H1 (cell line): ENCODE measurements at regions not wholly inside any gene's neighbourhood (a gene's known extent, or its start where the extent isn't known, plus 50 kb on each side); places are given as distances from the start of the nearest gene placed in this dataset.

Experiments used
- CTCF ChIA-PET: fragments of 300-600 bp; sonication (Branson Sonifier 250); formaldehyde crosslinking; loops from one replicate; lab custom pipeline; 2021; ENCODE audit not compliant: partially characterized antibody; lab: Charles Lee
- POLR2A ChIA-PET: fragments of 300-600 bp; sonication (Branson Sonifier 250); formaldehyde crosslinking; loops from one replicate; lab custom pipeline; 2021; ENCODE audit warnings: inconsistent platforms; ENCODE audit not compliant: partially characterized antibody; lab: Charles Lee
- DNase-seq, 2 experiments: peaks; one replicate each; pipeline versions ENCODE4 v3.0.0 to v3.0.0-alpha.2; 2010 to 2022; ENCODE audit warnings: low spot score in 2 of 2, low read depth in 1 of 2, mixed read lengths in 1 of 2
- FAIRE-seq: peaks from 2 replicates; lab custom pipeline; 2011; peaks lifted over from hg19 to GRCh38; lab: Jason Lieb, UNC
- H2AFZ ChIP-seq: 2 replicates; pipeline ENCODE4 v1.8.1; 2012; ENCODE audit warnings: low read length, inconsistent platforms
- H2AK5ac ChIP-seq: 2 replicates; pipeline ENCODE4 v1.6.1; 2013; ENCODE audit warnings: low read depth, low read length
- H2BK120ac ChIP-seq: replicated peaks from 2 replicates; pipeline ENCODE3; 2013; ENCODE audit warnings: low read depth, low read length, inconsistent platforms
- H2BK12ac ChIP-seq: 2 replicates; pipeline ENCODE4 v1.6.1; 2013; ENCODE audit warnings: low read depth, low read length
- H2BK15ac ChIP-seq: 2 replicates; pipeline ENCODE4 v1.6.1; 2013; ENCODE audit warnings: low read length
- H2BK20ac ChIP-seq: 2 replicates; pipeline ENCODE4 v1.6.1; 2013; ENCODE audit warnings: low read length
- H2BK5ac ChIP-seq: 2 replicates; pipeline ENCODE4 v1.6.1; 2013; ENCODE audit warnings: low read depth, low read length
- H3K14ac ChIP-seq: 2 replicates; pipeline ENCODE4 v1.6.1; 2013; ENCODE audit warnings: inconsistent platforms; ENCODE audit not compliant: insufficient read length
- H3K18ac ChIP-seq: 2 replicates; pipeline ENCODE4 v1.6.1; 2013; ENCODE audit warnings: low read length; ENCODE audit errors: extremely low read depth
- H3K23ac ChIP-seq: 2 replicates; pipeline ENCODE4 v1.6.1; 2013; ENCODE audit warnings: inconsistent platforms; ENCODE audit not compliant: insufficient read length
- H3K23me2 ChIP-seq: 2 replicates; pipeline ENCODE4 v1.6.1; 2013; ENCODE audit warnings: low read depth, low read length
- H3K27ac ChIP-seq: 2 replicates; pipeline ENCODE4 v1.6.1; 2011; ENCODE audit warnings: low read depth, low read length, inconsistent platforms
- H3K27me3 ChIP-seq, 4 experiments: replicated peaks in 1 of 4; 1 replicate in 1 of 4; 2 replicates in 3 of 4; pipeline versions ENCODE4 v1.6.1 to v1.8.1; 2011 to 2013; ENCODE audit warnings: low read length in 3 of 4, mild to moderate bottlenecking in 3 of 4, inconsistent platforms in 2 of 4, mixed read lengths in 2 of 4, moderate library complexity in 1 of 4; ENCODE audit not compliant: control insufficient read depth in 3 of 4, insufficient read depth in 3 of 4; ENCODE audit errors: extremely low read depth in 1 of 4
- H3K36me3 ChIP-seq, 4 experiments: 2 replicates each; pipeline versions ENCODE4 v1.6.1 to v1.8.1; 2011 to 2013; ENCODE audit warnings: mild to moderate bottlenecking in 4 of 4, low read length in 3 of 4, moderate library complexity in 2 of 4, control low read depth in 1 of 4, inconsistent platforms in 1 of 4; ENCODE audit not compliant: insufficient read depth in 4 of 4, control insufficient read depth in 2 of 4
- H3K4ac ChIP-seq: replicated peaks from 2 replicates; pipeline ENCODE3; 2013; ENCODE audit warnings: low read length, low read depth, mixed read lengths, inconsistent platforms; ENCODE audit not compliant: insufficient read length
- H3K4me1 ChIP-seq, 4 experiments: replicated peaks in 1 of 4; 1 replicate in 1 of 4; 2 replicates in 3 of 4; pipeline versions ENCODE4 v1.6.1 to v1.8.1; 2011 to 2013; ENCODE audit warnings: low read length in 3 of 4, inconsistent platforms in 2 of 4, mixed read lengths in 1 of 4; ENCODE audit not compliant: insufficient read depth in 4 of 4, control insufficient read depth in 3 of 4
- H3K4me2 ChIP-seq, 2 experiments: 2 replicates each; pipeline versions ENCODE4 v1.6.1 to v1.8.1; 2011 to 2013; ENCODE audit warnings: low read depth in 2 of 2, low read length in 2 of 2, control low read depth in 1 of 2, inconsistent platforms in 1 of 2, mild to moderate bottlenecking in 1 of 2; ENCODE audit not compliant: insufficient read depth in 1 of 2
- H3K4me3 ChIP-seq, 4 experiments: fragments of 200-600, 300-600 bp in 1 of 4; sonication (generic), shearing (Covaris generic), sonication (Bioruptor Twin) in 1 of 4; 2 replicates each; pipeline versions ENCODE4 v1.5.1 to v1.8.1; 2011 to 2016; ENCODE audit warnings: low read length in 4 of 4, low read depth in 3 of 4, control low read depth in 2 of 4, inconsistent platforms in 2 of 4, mild to moderate bottlenecking in 2 of 4, mixed read lengths in 1 of 4, moderate library complexity in 1 of 4; ENCODE audit not compliant: insufficient read depth in 2 of 4; ENCODE audit errors: extremely low read depth in 1 of 4
- H3K56ac ChIP-seq: replicated peaks from 2 replicates; pipeline ENCODE3; 2013; ENCODE audit warnings: low read depth, mild to moderate bottlenecking, mixed read lengths, low read length, inconsistent platforms; ENCODE audit not compliant: insufficient read length
- H3K79me1 ChIP-seq: 2 replicates; pipeline ENCODE4 v1.6.1; 2013; ENCODE audit warnings: low read depth, low read length, control low read depth
- H3K79me2 ChIP-seq, 2 experiments: 2 replicates each; pipeline versions ENCODE4 v1.6.1 to v1.8.1; 2012 to 2013; ENCODE audit warnings: low read length in 2 of 2, mild to moderate bottlenecking in 2 of 2, inconsistent platforms in 1 of 2; ENCODE audit not compliant: insufficient read depth in 2 of 2, control insufficient read depth in 1 of 2
- H3K9ac ChIP-seq, 4 experiments: replicated peaks in 1 of 4; 1 replicate in 1 of 4; 2 replicates in 3 of 4; pipeline versions ENCODE4 v1.6.1 to v1.8.1; 2011 to 2013; ENCODE audit warnings: low read depth in 3 of 4, low read length in 3 of 4, control low read depth in 2 of 4, mild to moderate bottlenecking in 2 of 4, moderate library complexity in 2 of 4, inconsistent platforms in 1 of 4; ENCODE audit errors: extremely low read depth in 1 of 4
- H3K9me3 ChIP-seq, 2 experiments: 2 replicates each; pipeline versions ENCODE4 v1.6.1 to v1.8.1; 2012 to 2013; ENCODE audit warnings: mild to moderate bottlenecking in 2 of 2, moderate library complexity in 2 of 2, control low read depth in 1 of 2, inconsistent platforms in 1 of 2, low read depth in 1 of 2, low read length in 1 of 2, mixed read lengths in 1 of 2; ENCODE audit not compliant: insufficient read depth in 2 of 2
- H4K20me1 ChIP-seq, 2 experiments: replicated peaks in 1 of 2; 2 replicates each; pipeline versions ENCODE3 to v1.8.1; 2011 to 2013; ENCODE audit warnings: inconsistent platforms in 2 of 2, low read length in 2 of 2, mild to moderate bottlenecking in 1 of 2; ENCODE audit not compliant: insufficient read depth in 2 of 2, control insufficient read depth in 1 of 2
- H4K5ac ChIP-seq: 2 replicates; pipeline ENCODE4 v1.6.1; 2013; ENCODE audit warnings: low read length, low read depth, mixed read lengths, inconsistent platforms; ENCODE audit not compliant: insufficient read length
- H4K8ac ChIP-seq: 2 replicates; pipeline ENCODE4 v1.8.0; 2013; ENCODE audit warnings: mild to moderate bottlenecking, moderate library complexity, low read length, inconsistent platforms; ENCODE audit not compliant: insufficient read depth; ENCODE audit errors: extremely low read depth
- H4K91ac ChIP-seq: replicated peaks from 2 replicates; pipeline ENCODE3; 2013; ENCODE audit warnings: low read length, mixed read lengths, inconsistent platforms; ENCODE audit not compliant: insufficient read length
- ATF3 ChIP-seq: IDR thresholded peaks from 2 replicates; pipeline ENCODE4 v1.6.1; 2011; ENCODE audit warnings: low read depth, mild to moderate bottlenecking, low read length; ENCODE audit not compliant: insufficient read depth
- BCL11A ChIP-seq, 2 experiments: IDR thresholded peaks; one replicate each; pipeline ENCODE4 v1.6.1; 2011; ENCODE audit warnings: low read depth in 2 of 2, low read length in 2 of 2, mild to moderate bottlenecking in 2 of 2
- CHD2 ChIP-seq: IDR thresholded peaks from 2 replicates; pipeline ENCODE4 v1.6.1; 2012; ENCODE audit warnings: low read length, improper control_type of control experiment
- EP300 ChIP-seq, 2 experiments: IDR thresholded peaks; 1 replicate in 1 of 2; 2 replicates in 1 of 2; pipeline ENCODE4 v1.6.1; 2011 to 2012; ENCODE audit warnings: low read depth in 2 of 2, low read length in 2 of 2, mild to moderate bottlenecking in 2 of 2, borderline replicate concordance in 1 of 2, inconsistent platforms in 1 of 2, moderate library complexity in 1 of 2
- KDM1A ChIP-seq: fragments of 200-600, 300-600 bp; sonication (generic); IDR thresholded peaks from 2 replicates; pipeline ENCODE4 v1.7.1; 2016; ENCODE audit warnings: mild to moderate bottlenecking, low read length, borderline replicate concordance
- NANOG ChIP-seq: IDR thresholded peaks from 2 replicates; pipeline ENCODE4 v1.6.1; 2011; ENCODE audit warnings: low read length, low read depth, mild to moderate bottlenecking, inconsistent platforms; ENCODE audit not compliant: insufficient read depth, poor library complexity, severe bottlenecking
- PHF8 ChIP-seq: fragments of 200-600 bp; sonication (generic); conservative IDR thresholded peaks from 2 replicates; pipeline ENCODE4 v1.7.1; 2012; ENCODE audit warnings: low read depth, mild to moderate bottlenecking, inconsistent platforms, low read length, moderate library complexity
- RAD21 ChIP-seq, 2 experiments: IDR thresholded peaks in 1 of 2; conservative IDR thresholded peaks in 1 of 2; 2 replicates each; pipeline ENCODE4 v1.6.1; 2011; ENCODE audit warnings: low read depth in 2 of 2, low read length in 2 of 2, improper control_type of control experiment in 1 of 2, inconsistent platforms in 1 of 2, mild to moderate bottlenecking in 1 of 2, moderate library complexity in 1 of 2
- RNF2 ChIP-seq: fragments of 200-900, 300-1000 bp; sonication (generic); IDR thresholded peaks from 2 replicates; pipeline ENCODE4 v1.7.1; 2016; ENCODE audit warnings: borderline replicate concordance, low read depth, mild to moderate bottlenecking, antibody characterized with exemption, low read length; ENCODE audit not compliant: poor library complexity, severe bottlenecking; ENCODE audit errors: missing control alignments
- SAP30 ChIP-seq: fragments of 300-600 bp; sonication (generic); IDR thresholded peaks from 2 replicates; pipeline ENCODE4 v1.7.1; 2012; ENCODE audit warnings: low read length, moderate library complexity, mild to moderate bottlenecking, inconsistent platforms; ENCODE audit not compliant: insufficient read depth, insufficient replicate concordance
- SP4 ChIP-seq: IDR thresholded peaks from 2 replicates; pipeline ENCODE4 v1.6.1; 2012; ENCODE audit warnings: low read length, inconsistent platforms
- SRF ChIP-seq: IDR thresholded peaks from 2 replicates; pipeline ENCODE4 v1.6.1; 2011; ENCODE audit warnings: mild to moderate bottlenecking, low read depth, low read length, moderate library complexity
- YY1 ChIP-seq: IDR thresholded peaks from 2 replicates; pipeline ENCODE4 v1.6.1; 2011; ENCODE audit warnings: low read depth, mild to moderate bottlenecking, low read length
- WGBS, 2 experiments: shearing (Covaris generic) in 1 of 2; methylation state at CpG; one replicate each; pipeline versions ENCODE4 v1.1.6 to v1.1.7; 2013 to 2015; ENCODE audit warnings: low lambda C conversion rate in 2 of 2, mixed read lengths in 2 of 2, inconsistent platforms in 1 of 2, low coverage in 1 of 2, missing lambda C conversion rate in 1 of 2; ENCODE audit not compliant: insufficient replicate concordance in 2 of 2, insufficient coverage in 1 of 2, insufficient read length in 1 of 2; ENCODE audit errors: extremely low coverage in 1 of 2, missing lambda C conversion rate in 1 of 2; 5-methylcytosine and 5-hydroxymethylcytosine counted together

- H3K56ac ChIP-seq = no peak overlapping the region
- no peak overlapping the region for H4K5ac ChIP-seq
- H4K20me1 ChIP-seq = no peaks in the 10 kb centered on the region
- H2BK20ac ChIP-seq = no peak overlapping the region
- no peak overlapping the region for H2AK5ac ChIP-seq
- no peak overlapping the region for H4K91ac ChIP-seq
- no peaks in the 10 kb centered on the region for H3K79me2 ChIP-seq
- no peak overlapping the region for H3K9ac ChIP-seq
- no peaks in the 10 kb centered on the region for H3K9me3 ChIP-seq
- H3K18ac ChIP-seq = no peak overlapping the region
- H4K8ac ChIP-seq = no peak overlapping the region
- H3K14ac ChIP-seq = no peak overlapping the region
- ChIA-PET CTCF (no interaction called here), POLR2A (no interaction called here)
- H3K4me3 ChIP-seq = no peak overlapping the region
- no peaks in the 10 kb centered on the region for H3K27me3 ChIP-seq
- H2BK12ac ChIP-seq = no peak overlapping the region
- H2AFZ ChIP-seq = no peak overlapping the region
- H3K4me1 ChIP-seq = peaks cover 0 to 2% (median 0%) of the 10 kb centered on the region in 4 experiments; a peak in 1 of 7 replicates
- H3K79me1 ChIP-seq = no peaks in the 10 kb centered on the region
- H3K4me2 ChIP-seq = no peak overlapping the region
- H3K23ac ChIP-seq = no peak overlapping the region
- FAIRE-seq (no peak), DNase-seq (no peak)
- H3K27ac ChIP-seq = no peak overlapping the region
- no peak overlapping the region for H2BK120ac ChIP-seq
- H3K23me2 ChIP-seq = no peaks in the 10 kb centered on the region
- no peaks in the 10 kb centered on the region for H3K36me3 ChIP-seq
- no peak overlapping the region for H3K4ac ChIP-seq
- no peak overlapping the region for H2BK15ac ChIP-seq
- no peak overlapping the region for H2BK5ac ChIP-seq
- WGBS, 2 experiments = 88% methylated on average over 1 of the region's 1 CpG; no CpG with 5 or more reads in 1 of the 2 experiments
- TF ChIP-seq CHD2 (no peak), EP300 (IDR thresholded peaks at IDR 0.05; ENCODE audit: borderline replicate concordance in 1 of 2, low read depth in 2 of 2, low read length in 2 of 2) (no peak), YY1 (no peak), RNF2 (no peak), BCL11A (IDR thresholded peaks at IDR 0.05; ENCODE audit: low read depth in 2 of 2, low read length in 2 of 2) (no peak), SP4 (no peak), SAP30 (no peak), SRF (no peak), KDM1A (no peak), NANOG (no peak), RAD21 (IDR thresholded peaks at IDR 0.05 in 1 of 2, conservative IDR thresholded peaks at IDR 0.05 in 1 of 2; ENCODE audit: low read depth in 2 of 2, low read length in 2 of 2) (no peak), ATF3 (no peak), PHF8 (no peak)
Observed at GRCh38 chr9:73996844-73997243, 500.3 kb upstream of the RORB start.
